NCI-H2107 treated with DMSO at 0.1 percent for 48 hours (cell line): ENCODE measurements at regions not wholly inside any gene's neighbourhood (a gene's known extent, or its start where the extent isn't known, plus 50 kb on each side); places are given as distances from the start of the nearest gene placed in this dataset.
"Not testable (repeated sequence)": the region's sequence is repeated elsewhere in the genome, so short reads cannot be mapped to it uniquely, and the experiment has no call there.

Experiments used
- DNase-seq: peaks from one replicate; lab custom pipeline; 2025; ENCODE audit not compliant: unreplicated experiment; lab: John Stamatoyannopoulos, UW

GRCh38 chr2:186164325-186164724 is 321.7 kb upstream of the ZC3H15 start:
- no peak for DNase-seq

GRCh38 chr2:186170693-186171092 is 315.4 kb upstream of the ZC3H15 start:
- DNase-seq = no peak

DNA sequence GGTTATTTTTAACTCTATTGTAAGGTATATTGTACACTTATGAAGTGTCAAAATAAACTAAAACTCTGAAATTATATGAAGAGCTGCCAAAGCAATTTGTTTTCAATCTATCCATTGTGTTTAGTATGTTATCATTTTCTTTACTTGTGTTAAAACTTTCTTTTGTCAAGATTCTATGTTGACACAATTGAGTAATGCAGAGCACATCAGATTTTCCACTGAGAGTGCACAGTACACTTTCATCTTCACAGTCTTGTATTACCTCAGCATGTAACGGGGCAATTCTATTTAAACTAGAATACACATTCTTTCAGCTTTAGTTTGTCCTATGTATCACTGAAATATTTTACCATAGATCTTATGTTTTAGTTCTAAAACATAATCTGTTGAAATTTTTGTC is 304.4 kb upstream of the ZC3H15 start:
- no peak for DNase-seq

DNA sequence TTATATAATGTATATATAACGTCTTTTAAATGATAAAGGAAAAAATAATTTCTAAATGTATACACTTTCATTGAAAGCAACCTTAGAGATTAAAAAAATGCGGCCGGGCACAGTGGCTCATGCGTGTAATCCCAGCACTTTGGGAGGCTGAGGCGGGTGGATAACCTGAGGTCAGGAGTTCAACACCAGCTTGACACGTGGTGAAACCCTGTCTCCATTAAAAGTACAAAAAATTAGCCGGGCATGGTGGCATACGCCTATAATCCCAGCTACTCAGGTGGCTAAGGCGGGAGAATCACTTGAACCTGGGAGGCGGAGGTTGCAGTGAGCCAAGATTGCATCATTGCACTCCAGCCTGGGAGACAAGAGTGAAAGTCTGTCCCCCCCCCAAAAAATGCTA is 303.7 kb upstream of the ZC3H15 start:
- DNase-seq = not testable (repeated sequence)

GRCh38 chr2:186183406-186183805 is 302.7 kb upstream of the ZC3H15 start:
- no peak for DNase-seq

- no peak for DNase-seq
Measured at GRCh38 chr2:186187854-186188253, 298.2 kb upstream of the ZC3H15 start.

DNA sequence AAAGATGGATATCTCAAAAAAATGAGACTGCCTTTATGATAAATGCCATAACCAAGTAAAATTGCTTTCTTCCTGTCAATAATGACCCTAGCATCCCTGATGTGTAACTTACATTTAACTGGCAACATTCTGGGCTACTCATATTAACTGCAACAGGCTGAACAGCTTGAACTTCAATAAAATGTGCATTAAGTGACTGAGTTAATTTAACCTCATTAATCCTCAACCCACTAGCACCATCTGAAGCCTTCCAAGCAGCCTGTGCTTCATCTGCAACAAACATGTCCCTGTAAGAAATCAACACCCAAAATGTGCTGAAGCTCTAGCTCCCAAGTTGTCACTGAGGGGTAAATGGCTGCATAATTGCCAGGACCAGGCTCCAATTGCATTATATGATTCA is 296.2 kb upstream of the ZC3H15 start:
- DNase-seq = no peak

DNA sequence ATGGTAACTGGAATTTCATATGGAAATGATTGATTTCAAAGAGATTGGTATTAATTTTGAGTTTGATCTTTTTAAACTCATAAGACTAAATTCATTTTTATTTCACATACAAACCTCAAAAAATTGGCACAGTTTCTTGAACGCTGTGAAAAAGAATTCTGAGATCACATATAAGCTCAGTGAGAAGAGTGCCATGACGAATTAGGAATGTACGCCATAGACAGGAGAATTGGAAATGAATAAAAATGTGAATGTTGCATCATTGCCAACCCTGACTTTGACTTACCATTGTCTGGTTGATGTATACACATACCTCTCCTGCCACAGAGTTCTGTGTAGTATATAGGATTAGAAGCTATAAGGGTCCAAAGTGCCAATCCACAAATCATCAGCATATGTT is 290.4 kb upstream of the ZC3H15 start:
- DNase-seq = no peak

- DNase-seq = no peak
Measured at GRCh38 chr2:186197955-186198354, 288.1 kb upstream of the ZC3H15 start.

DNA sequence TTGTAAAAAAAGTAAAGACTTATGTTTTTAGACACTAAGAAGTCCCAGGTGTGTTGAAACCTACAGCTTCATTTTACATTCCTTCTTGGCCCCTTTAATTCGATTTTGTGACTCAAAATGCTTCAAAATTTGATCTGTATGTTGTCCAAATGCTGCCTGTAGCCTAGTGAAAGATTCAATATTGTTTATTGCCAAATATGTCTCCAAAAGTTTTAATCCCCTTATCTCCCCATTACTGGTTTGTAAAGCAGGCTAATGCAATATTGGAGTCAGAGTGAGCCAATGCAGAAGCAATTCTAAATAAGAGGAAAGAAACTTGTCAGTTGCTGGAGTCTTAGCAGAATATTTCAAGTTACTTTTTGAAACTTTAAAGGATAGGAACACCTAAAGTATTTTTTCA is 287.0 kb upstream of the ZC3H15 start:
- DNase-seq = no peak

- DNase-seq = no peak
Measured at GRCh38 chr2:186201371-186201770, 284.7 kb upstream of the ZC3H15 start.

GRCh38 chr2:186205254-186205911 is 280.7 kb upstream of the ZC3H15 start:
- no peak for DNase-seq

DNA sequence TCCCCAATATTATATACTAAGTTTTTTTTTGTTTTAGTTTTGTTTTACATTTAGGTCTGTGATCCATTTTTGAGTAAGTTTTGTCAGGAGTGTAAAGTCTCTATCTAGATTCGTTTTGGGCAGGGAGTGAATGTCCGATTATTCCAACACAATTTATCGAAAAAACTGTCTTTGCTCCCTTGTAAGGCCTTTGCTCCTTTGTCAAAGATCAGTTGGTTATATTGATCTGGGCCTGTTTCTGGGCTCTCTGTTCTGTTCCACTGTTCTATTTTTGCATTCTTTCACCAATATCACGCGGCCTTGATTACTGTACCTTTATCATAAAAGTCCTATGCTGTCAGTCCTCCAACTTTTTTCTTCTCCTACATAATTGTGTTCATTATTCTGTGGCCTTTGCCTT is 276.5 kb upstream of the ZC3H15 start:
- no peak for DNase-seq

GRCh38 chr2:186220409-186220808 is 265.7 kb upstream of the ZC3H15 start:
- DNase-seq = no peak

- DNase-seq = no peak
Measured at GRCh38 chr2:186229265-186229664, 256.8 kb upstream of the ZC3H15 start.

DNA sequence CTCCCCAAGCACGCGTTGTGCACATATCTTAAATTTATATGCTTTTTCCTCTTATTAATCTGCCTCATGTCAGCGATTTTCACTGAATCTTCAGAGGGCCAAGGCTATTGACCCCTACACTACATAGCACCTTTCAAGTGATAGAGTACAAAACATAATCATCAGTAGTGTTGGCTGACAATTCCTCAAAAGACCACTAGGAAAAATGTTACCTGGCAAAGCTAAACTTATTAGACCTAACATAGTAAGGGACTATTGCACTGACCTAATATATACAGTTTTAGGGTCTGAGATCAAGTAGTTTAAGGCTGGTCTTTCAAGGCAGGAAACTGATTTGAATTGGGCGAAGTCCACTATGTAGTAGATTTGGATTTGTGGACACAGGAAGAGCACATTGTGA is 244.2 kb upstream of the ZC3H15 start:
- DNase-seq = no peak

DNA sequence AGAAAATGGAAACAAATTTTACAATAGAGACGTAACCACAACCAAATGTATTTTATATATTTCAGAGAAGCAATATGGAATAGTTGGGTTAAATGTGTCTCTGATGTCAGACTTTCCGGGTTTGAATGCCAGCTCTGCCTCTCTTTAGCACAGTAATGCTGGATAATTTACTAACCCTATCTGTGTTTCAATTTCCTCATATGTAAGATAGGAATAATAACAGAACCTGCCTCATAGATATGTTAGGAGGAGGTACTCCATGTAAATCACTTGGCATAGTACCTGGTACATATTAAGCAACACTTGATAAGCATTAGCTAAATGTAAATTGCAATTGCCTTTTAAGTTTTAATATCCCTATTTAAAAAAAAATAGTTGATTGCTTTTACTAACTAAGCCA is 231.3 kb upstream of the ZC3H15 start:
- DNase-seq = no peak

DNA sequence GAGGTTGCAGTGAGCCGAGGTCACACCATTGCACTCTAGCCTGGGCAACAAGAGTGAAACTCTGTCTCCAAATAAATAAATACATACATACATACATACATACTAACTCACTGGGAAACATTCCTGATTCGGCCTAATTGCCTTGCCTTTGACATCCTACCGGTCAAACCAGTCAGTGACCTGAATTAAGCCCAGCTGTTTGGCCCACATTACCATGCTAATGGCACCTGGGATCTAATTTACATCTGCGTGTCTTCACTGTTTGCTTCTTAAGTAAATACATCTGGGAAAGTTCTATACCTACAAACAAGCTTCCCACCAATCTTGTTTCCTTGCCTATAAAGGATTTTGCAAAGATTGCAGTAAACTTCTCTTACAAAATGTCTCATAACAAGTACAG is 230.2 kb upstream of the ZC3H15 start:
- no peak for DNase-seq

- peak; percentile 66 for DNase-seq
Measured at GRCh38 chr2:186256540-186256939, 229.5 kb upstream of the ZC3H15 start.

GRCh38 chr2:186263673-186264250 is 222.3 kb upstream of the ZC3H15 start:
- no peak for DNase-seq

GRCh38 chr2:186269536-186269935 is 216.5 kb upstream of the ZC3H15 start:
- no peak for DNase-seq

GRCh38 chr2:186273953-186274352 is 212.1 kb upstream of the ZC3H15 start:
- no peak for DNase-seq

DNA sequence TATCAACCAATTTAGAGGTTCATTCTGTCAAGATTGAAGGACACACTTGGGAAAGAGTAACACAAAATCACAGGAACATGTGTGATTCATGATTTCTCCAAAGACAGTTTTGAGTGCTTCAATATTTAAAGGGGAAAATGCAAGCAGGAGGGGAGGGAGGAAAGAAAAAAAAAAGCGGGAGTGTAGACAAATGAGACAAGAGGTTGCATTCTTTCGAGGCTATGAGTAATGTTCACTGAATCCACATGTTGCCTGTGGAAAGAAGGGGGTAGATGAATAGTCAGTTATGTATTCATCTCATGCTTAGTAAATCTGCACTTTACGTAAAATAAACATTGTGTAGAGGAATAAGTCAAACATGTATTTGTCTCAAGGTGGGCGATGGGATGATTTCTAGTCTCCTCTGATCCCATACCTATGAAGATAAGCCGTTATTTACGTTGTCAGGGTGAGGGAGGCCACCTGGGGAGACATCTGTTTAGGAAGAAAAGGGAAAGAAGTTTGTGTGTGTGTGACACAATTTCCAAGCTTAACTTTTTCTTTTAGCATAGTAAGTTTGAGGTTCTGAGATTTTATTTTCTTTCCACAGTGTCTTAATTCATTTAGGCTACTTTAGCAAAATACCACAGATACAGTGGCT is 211.0 kb upstream of the ZC3H15 start:
- DNase-seq = no peak
